ENCODE measurements at regions not wholly inside any gene's neighbourhood (a gene's known extent, or its start where the extent isn't known, plus 50 kb on each side); places are given as distances from the start of the nearest gene placed in this dataset.
"Not testable (repeated sequence)": the region's sequence is repeated elsewhere in the genome, so short reads cannot be mapped to it uniquely, and the experiment has no call there.

DNA sequence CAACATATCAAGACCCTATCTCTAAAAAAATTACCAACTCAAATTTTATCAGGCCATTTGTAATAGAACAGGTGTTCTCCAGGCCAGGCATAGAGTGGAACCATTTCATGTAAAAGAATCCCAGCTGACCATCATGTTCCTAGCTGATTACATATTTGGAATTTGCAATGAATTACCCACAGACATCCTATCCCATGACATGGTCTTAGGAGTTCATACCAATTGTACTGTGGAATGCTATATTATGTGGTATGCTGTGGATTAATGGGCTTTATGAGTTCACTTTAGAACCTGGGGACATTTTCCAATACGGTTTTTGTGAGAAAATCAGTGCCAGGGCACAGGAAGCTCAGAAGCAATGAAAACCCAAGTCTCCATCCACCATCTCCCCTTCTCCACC is 110.3 kb downstream of the ZNF281 start:
- Histone ChIP-seq H3K27me3 (ENCODE audit: control insufficient read depth in 1 of 2, insufficient read depth in 2 of 2, low read length in 2 of 2) (peaks cover 3 to 8% of the 10 kb centered on the region in 2 donors), H3K9ac (ENCODE audit: low read length) (no peak overlapping the region), H3K4me3 (ENCODE audit: low read depth in 1 of 2, low read length in 2 of 2) (no peak overlapping the region), H3K36me3 (ENCODE audit: insufficient read depth, low read length) (no peaks in the 10 kb centered on the region), H3K9me3 (ENCODE audit: low read length) (no peaks in the 10 kb centered on the region), H3K4me1 (ENCODE audit: insufficient read depth, low read length) (no peaks in the 10 kb centered on the region), H3K27ac (ENCODE audit: low read depth, low read length) (no peak overlapping the region)

DNA sequence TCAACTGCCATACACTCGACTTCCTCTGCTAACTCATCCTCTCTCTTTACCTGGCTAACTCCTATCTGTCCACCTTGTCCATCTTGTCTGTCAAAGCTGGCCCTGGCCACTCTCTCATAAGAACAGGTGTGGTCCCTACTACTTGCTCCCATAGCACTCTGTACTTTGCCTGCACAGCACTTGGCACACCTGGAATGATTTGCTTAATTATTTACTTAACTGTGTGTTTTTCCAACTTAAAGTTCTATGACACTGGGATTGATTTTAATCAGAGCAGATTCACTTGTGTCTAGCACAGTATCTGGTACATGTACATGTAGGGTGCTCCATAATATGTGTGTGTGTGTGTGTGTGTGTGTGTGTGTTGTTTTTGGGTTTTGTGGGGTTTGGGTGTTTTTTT is 111.6 kb downstream of the ZNF281 start:
- no peaks in the 10 kb centered on the region for H3K36me3 ChIP-seq (ENCODE audit: insufficient read depth, low read length)
- no peak overlapping the region for H3K27ac ChIP-seq (ENCODE audit: low read depth, low read length)
- no peak overlapping the region for H3K9ac ChIP-seq (ENCODE audit: low read length)
- no peaks in the 10 kb centered on the region for H3K4me1 ChIP-seq (ENCODE audit: insufficient read depth, low read length)
- no peaks in the 10 kb centered on the region for H3K9me3 ChIP-seq (ENCODE audit: low read length)
- no peak overlapping the region for H3K4me3 ChIP-seq (ENCODE audit: low read depth in 1 of 2, low read length in 2 of 2)
- peaks cover 3 to 8% of the 10 kb centered on the region in 2 donors for H3K27me3 ChIP-seq (ENCODE audit: control insufficient read depth in 1 of 2, insufficient read depth in 2 of 2, low read length in 2 of 2)

DNA sequence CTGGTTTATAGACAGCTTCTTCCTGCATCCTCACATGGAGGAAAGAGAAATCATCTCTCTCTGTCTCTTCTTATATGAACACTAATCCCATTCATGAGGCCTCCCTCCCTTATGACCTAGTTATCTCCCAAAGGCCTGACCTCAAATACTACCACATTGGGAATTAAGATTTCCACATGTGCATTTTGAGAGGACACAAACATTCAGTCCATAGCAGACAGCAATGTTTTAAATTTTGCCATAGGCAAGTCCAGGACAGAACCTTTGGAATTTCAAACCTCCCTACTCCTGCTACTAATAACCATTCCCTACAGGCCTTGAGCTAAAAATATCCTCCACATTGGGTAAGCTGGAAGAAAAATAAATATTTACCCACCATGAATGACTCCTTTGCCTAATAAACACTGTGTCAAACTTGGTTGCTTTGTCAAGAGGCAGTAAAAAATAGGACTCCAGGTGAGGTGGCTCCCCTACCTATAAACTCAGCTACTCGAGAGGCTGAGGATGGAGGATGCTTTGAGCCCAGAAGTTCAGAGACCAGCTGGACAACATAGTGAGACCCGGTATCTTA is 113.7 kb downstream of the ZNF281 start:
- H3K9me3 ChIP-seq (ENCODE audit: low read length): no peaks in the 10 kb centered on the region
- H3K27ac ChIP-seq (ENCODE audit: low read depth, low read length): no peak overlapping the region
- H3K27me3 ChIP-seq (ENCODE audit: control insufficient read depth in 1 of 2, insufficient read depth in 2 of 2, low read length in 2 of 2): peaks cover 0 to 2% of the 10 kb centered on the region in 2 donors
- H3K4me3 ChIP-seq (ENCODE audit: low read depth in 1 of 2, low read length in 2 of 2): no peak overlapping the region
- H3K9ac ChIP-seq (ENCODE audit: low read length): no peak overlapping the region
- no peaks in the 10 kb centered on the region for H3K36me3 ChIP-seq (ENCODE audit: insufficient read depth, low read length)
- no peaks in the 10 kb centered on the region for H3K4me1 ChIP-seq (ENCODE audit: insufficient read depth, low read length)

- H3K4me1 ChIP-seq (ENCODE audit: insufficient read depth, low read length): no peaks in the 10 kb centered on the region
- no peaks in the 10 kb centered on the region for H3K27me3 ChIP-seq (ENCODE audit: control insufficient read depth in 1 of 2, insufficient read depth in 2 of 2, low read length in 2 of 2)
- H3K4me3 ChIP-seq (ENCODE audit: low read depth in 1 of 2, low read length in 2 of 2): no peak overlapping the region
- no peak overlapping the region for H3K9ac ChIP-seq (ENCODE audit: low read length)
- H3K9me3 ChIP-seq (ENCODE audit: low read length): no peaks in the 10 kb centered on the region
- H3K36me3 ChIP-seq (ENCODE audit: insufficient read depth, low read length): no peaks in the 10 kb centered on the region
- H3K27ac ChIP-seq (ENCODE audit: low read depth, low read length): no peak overlapping the region
Measured at GRCh38 chr1:200294241-200294640, 115.6 kb downstream of the ZNF281 start.

- H3K36me3 ChIP-seq (ENCODE audit: insufficient read depth, low read length): no peaks in the 10 kb centered on the region
- H3K4me1 ChIP-seq (ENCODE audit: insufficient read depth, low read length): no peaks in the 10 kb centered on the region
- no peaks in the 10 kb centered on the region for H3K9me3 ChIP-seq (ENCODE audit: low read length)
- H3K4me3 ChIP-seq (ENCODE audit: low read depth in 1 of 2, low read length in 2 of 2): no peak overlapping the region
- no peak overlapping the region for H3K27ac ChIP-seq (ENCODE audit: low read depth, low read length)
- H3K27me3 ChIP-seq (ENCODE audit: control insufficient read depth in 1 of 2, insufficient read depth in 2 of 2, low read length in 2 of 2): no peaks in the 10 kb centered on the region
- no peak overlapping the region for H3K9ac ChIP-seq (ENCODE audit: low read length)
Measured at GRCh38 chr1:200292699-200293098, 117.1 kb downstream of the ZNF281 start.

DNA sequence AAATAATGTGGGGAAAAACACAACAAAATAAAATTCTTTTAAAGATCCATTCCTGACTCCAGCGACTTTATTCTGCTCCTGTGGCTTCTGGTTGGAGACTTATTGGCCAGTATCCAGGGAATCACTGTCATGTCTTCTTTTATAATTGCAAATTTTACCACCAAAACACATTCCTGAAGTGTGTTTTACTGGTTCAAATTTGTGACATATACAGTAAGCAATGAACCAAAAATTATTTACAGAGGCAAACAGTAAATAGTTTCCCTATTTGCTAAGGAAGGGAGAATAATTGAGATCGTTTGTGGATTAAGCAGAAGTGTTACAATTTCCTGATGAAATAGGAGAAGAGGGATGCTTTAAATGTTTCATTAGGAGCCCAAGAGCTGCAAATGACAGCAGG is 118.7 kb downstream of the ZNF281 start:
- no peaks in the 10 kb centered on the region for H3K4me1 ChIP-seq (ENCODE audit: insufficient read depth, low read length)
- H3K27ac ChIP-seq (ENCODE audit: low read depth, low read length): no peak overlapping the region
- H3K9me3 ChIP-seq (ENCODE audit: low read length): no peaks in the 10 kb centered on the region
- no peak overlapping the region for H3K9ac ChIP-seq (ENCODE audit: low read length)
- no peak overlapping the region for H3K4me3 ChIP-seq (ENCODE audit: low read depth in 1 of 2, low read length in 2 of 2)
- no peaks in the 10 kb centered on the region for H3K27me3 ChIP-seq (ENCODE audit: control insufficient read depth in 1 of 2, insufficient read depth in 2 of 2, low read length in 2 of 2)
- no peaks in the 10 kb centered on the region for H3K36me3 ChIP-seq (ENCODE audit: insufficient read depth, low read length)

- H3K4me1 ChIP-seq (ENCODE audit: insufficient read depth, low read length): no peaks in the 10 kb centered on the region
- H3K27me3 ChIP-seq (ENCODE audit: control insufficient read depth in 1 of 2, insufficient read depth in 2 of 2, low read length in 2 of 2): no peaks in the 10 kb centered on the region
- H3K36me3 ChIP-seq (ENCODE audit: insufficient read depth, low read length): no peaks in the 10 kb centered on the region
- no peak overlapping the region for H3K9ac ChIP-seq (ENCODE audit: low read length)
- no peak overlapping the region for H3K27ac ChIP-seq (ENCODE audit: low read depth, low read length)
- H3K4me3 ChIP-seq (ENCODE audit: low read depth in 1 of 2, low read length in 2 of 2): no peak overlapping the region
- H3K9me3 ChIP-seq (ENCODE audit: low read length): no peaks in the 10 kb centered on the region
Measured at GRCh38 chr1:200290010-200290685, 119.7 kb downstream of the ZNF281 start.

GRCh38 chr1:200288226-200288625 is 121.6 kb downstream of the ZNF281 start:
- no peaks in the 10 kb centered on the region for H3K27me3 ChIP-seq (ENCODE audit: control insufficient read depth in 1 of 2, insufficient read depth in 2 of 2, low read length in 2 of 2)
- no peak overlapping the region for H3K4me3 ChIP-seq (ENCODE audit: low read depth in 1 of 2, low read length in 2 of 2)
- H3K4me1 ChIP-seq (ENCODE audit: insufficient read depth, low read length): no peaks in the 10 kb centered on the region

DNA sequence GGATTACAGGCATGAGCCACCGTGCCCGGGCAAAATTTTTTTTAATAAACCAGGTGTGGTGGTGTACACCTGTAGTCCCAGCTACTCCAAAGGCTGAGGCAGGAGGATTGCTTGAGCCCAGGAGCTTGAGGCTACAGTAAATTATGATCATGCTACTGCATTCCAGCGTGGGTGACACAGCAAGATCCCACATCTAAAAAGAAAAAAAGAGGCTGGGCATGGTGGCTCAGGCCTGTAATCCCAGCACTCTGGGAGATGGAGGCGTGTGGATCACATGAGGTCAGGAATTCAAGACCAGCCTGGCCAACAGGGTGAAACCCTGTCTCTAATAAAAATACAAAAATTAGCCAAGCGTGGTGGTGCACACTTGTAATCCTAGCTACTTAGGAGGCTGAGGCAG is 125.6 kb downstream of the ZNF281 start:
- not testable (repeated sequence) for H3K4me3 ChIP-seq (ENCODE audit: low read depth in 1 of 2, low read length in 2 of 2); H3K36me3 ChIP-seq (ENCODE audit: insufficient read depth, low read length); H3K9me3 ChIP-seq (ENCODE audit: low read length); H3K27ac ChIP-seq (ENCODE audit: low read depth, low read length); H3K4me1 ChIP-seq (ENCODE audit: insufficient read depth, low read length); H3K27me3 ChIP-seq (ENCODE audit: control insufficient read depth in 1 of 2, insufficient read depth in 2 of 2, low read length in 2 of 2); H3K9ac ChIP-seq (ENCODE audit: low read length)

More at GRCh38 chr1:200288226-200288625, 121.6 kb downstream of the ZNF281 start:
- H3K9ac ChIP-seq (ENCODE audit: low read length): no peak overlapping the region
- H3K9me3 ChIP-seq (ENCODE audit: low read length): no peaks in the 10 kb centered on the region
- no peaks in the 10 kb centered on the region for H3K36me3 ChIP-seq (ENCODE audit: insufficient read depth, low read length)
- no peak overlapping the region for H3K27ac ChIP-seq (ENCODE audit: low read depth, low read length)

DNA sequence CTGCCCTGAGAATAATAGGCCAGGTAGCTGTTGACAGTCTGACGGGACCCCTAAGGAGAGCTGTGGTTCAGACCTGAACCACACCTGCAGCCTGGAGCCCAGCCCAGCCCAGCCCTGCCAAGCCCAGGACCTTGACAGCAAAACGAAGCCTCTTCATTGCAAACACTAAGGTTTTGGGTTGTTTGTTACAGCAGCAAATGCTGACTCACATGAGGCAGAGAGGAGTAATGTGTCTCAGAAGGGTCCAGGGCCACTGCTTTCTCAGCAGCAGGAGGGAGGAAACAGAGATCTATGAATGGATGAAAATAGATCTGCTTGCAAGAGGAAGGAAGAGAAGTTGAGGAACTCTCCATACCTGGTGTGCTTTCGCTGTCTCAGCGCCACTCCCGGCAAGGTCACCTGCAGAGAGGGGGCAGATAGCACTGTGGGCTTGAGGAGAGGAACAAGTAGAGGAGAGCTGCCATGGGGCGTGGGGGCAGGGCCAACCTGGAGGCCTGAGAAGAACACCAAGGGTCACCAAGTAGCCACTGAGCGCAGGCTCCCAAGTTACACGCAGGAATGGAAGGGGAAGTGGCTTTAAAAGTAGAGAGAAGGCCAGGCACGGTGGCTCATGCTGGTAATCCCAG is 127.2 kb downstream of the ZNF281 start:
- Histone ChIP-seq H3K27me3 (ENCODE audit: control insufficient read depth in 1 of 2, insufficient read depth in 2 of 2, low read length in 2 of 2) (no peaks in the 10 kb centered on the region), H3K36me3 (ENCODE audit: insufficient read depth, low read length) (no peaks in the 10 kb centered on the region), H3K9me3 (ENCODE audit: low read length) (no peaks in the 10 kb centered on the region), H3K4me1 (ENCODE audit: insufficient read depth, low read length) (no peaks in the 10 kb centered on the region), H3K4me3 (ENCODE audit: low read depth in 1 of 2, low read length in 2 of 2) (no peak overlapping the region), H3K9ac (ENCODE audit: low read length) (no peak overlapping the region), H3K27ac (ENCODE audit: low read depth, low read length) (no peak overlapping the region)

DNA sequence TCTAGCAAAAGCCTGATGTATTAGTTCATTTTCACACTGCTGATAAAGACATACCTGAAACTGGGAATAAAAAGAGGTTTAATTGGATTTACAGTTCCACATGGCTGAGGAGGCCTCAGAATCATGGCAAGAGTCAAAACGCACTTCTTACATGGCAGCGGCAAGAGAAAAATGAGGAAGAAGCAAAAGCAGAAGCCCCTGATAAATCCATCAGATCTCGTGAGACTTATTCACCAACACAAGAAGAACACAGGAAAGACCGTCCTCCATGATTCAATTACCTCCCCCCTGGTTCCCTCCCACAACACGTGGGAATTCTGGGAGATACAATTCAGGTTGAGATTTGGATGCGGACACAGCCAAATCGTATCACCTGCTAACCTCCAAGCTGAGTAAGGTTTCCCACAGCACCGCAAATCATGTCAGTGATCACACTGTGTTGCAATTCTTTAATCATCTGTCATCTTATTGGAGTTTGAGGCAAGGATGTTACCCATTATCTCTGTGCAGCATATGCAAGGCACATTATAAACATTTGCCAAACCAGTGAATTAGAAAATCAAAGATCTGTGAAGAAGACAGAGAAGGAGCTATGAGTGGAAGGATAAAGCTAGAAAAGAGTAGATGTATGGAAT is 128.5 kb downstream of the ZNF281 start:
- Histone ChIP-seq H3K4me1 (ENCODE audit: insufficient read depth, low read length) (no peaks in the 10 kb centered on the region), H3K27ac (ENCODE audit: low read depth, low read length) (no peak overlapping the region), H3K27me3 (ENCODE audit: control insufficient read depth in 1 of 2, insufficient read depth in 2 of 2, low read length in 2 of 2) (no peaks in the 10 kb centered on the region), H3K36me3 (ENCODE audit: insufficient read depth, low read length) (no peaks in the 10 kb centered on the region), H3K9ac (ENCODE audit: low read length) (no peak overlapping the region), H3K4me3 (ENCODE audit: low read depth in 1 of 2, low read length in 2 of 2) (no peak overlapping the region), H3K9me3 (ENCODE audit: low read length) (no peaks in the 10 kb centered on the region)

Measured in muscle layer of colon (tissue), 2 donors.